NCI-H1105 treated with DMSO at 0.1 percent for 48 hours (cell line): ENCODE measurements at regions not wholly inside any gene's neighbourhood (a gene's known extent, or its start where the extent isn't known, plus 50 kb on each side); places are given as distances from the start of the nearest gene placed in this dataset.
A peak's percentile ranks its signal among the peaks of the same experiment; 100 is the strongest.
"Not testable (repeated sequence)": the region's sequence is repeated elsewhere in the genome, so short reads cannot be mapped to it uniquely, and the experiment has no call there.

Experiments
- DNase-seq: peaks from one replicate; lab custom pipeline; 2025; lab: John Stamatoyannopoulos, UW

DNA sequence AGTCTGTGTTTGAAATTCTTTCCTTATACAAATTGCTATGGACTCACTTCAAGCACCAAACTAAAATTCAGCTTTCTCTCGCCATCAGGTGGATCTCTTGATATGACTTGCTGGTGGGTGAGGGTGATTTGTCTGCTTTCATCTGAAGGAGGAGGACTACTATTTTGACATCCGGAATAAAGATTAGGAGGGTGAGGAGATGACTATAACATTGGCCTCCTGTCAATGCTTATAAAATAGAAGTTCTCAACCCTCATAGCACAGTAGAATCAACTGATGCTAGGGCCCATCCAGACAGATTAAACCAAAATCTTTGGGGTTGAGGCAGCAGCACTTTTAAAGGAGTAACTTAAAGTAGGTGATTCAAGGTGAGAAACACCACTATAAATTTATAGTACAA lies 120.4 kb upstream of the DNAJC10 start:
- DNase-seq: no peak

DNA sequence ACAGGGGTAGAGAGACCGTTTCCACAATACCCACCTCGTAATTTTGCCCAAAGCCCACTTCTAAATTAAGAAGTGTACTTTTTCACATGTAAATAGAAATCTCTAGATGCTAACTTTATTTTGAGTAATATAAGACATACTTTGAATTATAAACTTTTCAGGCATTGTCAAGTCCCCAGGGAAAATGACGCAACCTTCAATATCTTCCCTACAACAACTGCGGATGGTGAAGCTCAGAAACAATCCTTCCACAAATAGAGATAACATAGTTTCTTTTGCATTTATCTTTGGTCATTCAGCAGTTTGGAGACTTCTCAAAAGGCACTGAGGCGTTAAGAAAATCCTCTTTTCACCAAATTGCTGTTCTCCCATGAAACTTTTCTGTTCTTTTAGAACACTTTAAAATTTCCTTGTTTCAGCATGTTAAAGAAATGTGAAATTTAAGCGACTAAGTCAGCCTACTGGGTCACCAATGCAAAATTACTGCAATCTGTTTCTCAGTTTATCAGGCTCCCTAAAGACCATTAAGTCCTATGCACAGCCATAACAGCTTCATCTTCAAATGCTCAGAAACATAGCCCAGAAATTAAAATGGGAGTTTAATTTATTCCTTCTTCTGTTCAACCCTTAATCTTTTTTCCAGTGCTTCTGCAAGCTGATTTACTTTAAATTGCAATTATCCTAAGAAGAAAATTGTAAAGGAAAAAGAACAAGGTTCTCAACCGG lies 118.3 kb upstream of the DNAJC10 start:
- DNase-seq: no peak

DNA sequence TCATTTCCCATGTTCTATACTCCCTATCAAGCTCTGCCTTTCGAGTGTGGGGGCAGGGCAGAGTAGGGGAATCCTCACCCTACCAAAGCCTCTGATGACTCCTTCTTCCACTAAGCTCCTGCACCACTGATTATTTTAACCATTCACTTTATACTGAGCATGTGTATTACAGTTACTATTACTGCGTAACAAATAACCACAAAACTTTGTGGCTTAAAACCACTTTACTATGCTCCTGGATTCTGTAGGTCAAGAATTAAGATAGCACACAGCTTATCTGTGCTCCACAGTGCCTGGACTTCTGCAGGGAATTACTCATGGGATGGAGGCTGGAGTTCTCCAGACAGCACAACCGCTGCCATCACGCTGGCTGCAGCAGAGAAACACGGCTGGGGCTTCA lies 117.4 kb upstream of the DNAJC10 start:
- no peak for DNase-seq

DNA sequence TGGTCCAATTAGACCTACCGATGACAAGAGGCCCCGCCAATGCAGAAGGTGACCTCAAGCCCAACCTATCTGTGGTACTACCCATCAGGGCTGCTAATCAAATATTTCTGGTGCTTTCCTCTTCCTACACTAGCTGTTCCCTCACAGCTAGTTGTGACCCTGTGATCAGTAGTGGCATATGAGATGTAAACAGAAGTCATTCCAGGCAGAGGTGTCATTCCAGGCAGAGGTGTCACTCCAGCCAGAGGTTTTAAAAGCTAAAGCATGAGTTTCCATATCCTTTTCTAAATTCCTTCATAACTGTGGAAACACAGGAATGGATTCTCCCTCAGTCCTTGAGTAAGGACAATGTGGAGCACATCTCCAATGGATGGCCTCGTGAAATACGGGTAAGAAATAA lies 110.9 kb upstream of the DNAJC10 start:
- no peak for DNase-seq

DNA sequence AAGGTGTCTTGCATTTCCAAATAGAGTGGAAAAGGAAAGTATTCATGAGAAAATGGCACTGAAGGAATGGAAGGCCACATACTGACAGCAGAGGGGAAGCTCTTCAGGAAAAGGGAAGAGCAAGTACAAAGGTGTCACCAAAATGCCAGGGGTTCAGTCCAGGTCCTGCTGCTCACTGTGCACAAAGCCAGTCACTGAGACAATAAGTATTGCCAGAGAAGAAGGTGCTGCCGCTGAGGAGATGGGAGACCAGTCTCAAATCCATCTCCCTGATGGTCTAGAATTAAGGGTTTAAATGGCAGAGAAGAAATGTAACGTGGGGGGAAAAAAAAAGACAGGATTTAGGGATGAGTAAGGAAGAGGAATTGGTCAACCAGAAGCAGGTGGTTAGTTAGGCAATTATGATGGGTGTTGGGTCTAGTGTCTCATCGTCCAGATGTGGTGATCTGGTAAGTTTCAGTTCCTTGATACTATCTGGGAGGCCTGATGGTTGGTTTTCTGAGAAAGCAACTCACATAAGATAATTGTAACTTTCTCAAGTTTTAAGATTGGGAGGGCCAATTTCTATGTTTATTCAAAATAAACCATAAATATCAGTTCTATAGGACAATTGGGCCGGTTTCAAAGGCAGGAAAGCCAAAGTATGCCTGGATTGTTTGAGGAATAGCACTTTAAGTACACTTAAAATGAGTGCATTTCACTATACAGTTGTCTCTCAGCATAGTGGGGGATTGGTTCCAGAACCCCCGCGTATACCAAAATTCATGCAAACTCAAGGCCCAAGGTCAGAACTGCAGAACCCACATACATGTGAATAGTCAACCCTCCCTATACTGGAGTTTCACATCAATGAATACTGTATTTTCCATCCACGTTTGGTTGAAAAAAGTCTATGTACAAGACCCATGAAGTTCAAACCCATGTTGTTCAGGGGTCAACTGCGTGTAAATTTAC lies 109.1 kb upstream of the DNAJC10 start:
- no peak for DNase-seq

DNA sequence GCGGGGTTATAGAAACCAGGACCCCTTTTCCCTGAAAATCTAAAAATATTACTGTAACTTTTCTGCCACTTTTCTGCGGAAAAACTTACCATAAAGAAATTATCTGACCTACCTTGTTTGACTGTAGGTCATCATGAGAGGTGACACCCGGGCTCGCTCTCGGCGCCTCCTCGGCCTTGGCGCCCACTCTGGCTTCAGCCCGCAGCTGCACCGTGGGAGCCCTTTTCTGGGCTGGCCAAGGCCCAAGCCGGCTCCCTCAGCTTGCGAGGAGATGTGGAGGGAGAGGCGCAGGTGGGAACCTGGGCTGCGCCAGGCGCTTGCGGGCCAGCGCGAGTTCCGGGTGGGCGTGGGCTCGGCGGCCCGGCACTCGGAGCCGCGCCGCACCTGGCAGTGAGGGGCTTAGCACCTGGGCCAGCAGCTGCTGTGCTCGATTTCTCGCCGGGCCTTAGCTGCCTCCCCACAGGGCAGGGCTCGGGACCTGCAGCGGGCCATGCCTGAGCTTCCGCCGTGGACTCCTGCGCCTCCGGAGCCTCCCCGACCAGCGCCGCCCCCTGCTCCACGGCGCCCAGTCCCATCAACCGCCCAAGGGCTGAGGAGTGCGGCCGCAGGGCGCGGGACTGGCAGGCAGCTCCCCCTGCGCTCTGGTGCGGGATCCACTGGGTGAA lies 107.7 kb upstream of the DNAJC10 start:
- DNase-seq: no peak

DNA sequence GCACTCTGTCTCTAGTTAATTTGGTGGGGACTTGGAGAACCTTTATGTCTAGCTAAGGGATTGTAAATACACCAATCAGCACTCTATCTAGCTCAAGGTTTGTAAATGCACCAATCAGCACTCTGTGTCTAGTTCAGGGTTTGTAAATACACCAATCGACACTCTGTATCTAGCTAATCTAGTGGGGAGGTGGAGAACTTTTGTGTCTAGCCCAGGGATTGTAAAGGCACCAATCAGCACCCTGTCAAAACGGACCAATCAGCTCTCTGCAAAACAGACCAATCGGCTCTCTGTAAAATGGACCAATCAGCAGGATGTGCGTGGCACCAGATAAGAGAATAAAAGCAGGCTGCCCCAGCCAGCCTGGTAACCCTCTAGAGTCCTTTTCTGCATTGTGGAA lies 107.1 kb upstream of the DNAJC10 start:
- DNase-seq: not testable (repeated sequence)

DNA sequence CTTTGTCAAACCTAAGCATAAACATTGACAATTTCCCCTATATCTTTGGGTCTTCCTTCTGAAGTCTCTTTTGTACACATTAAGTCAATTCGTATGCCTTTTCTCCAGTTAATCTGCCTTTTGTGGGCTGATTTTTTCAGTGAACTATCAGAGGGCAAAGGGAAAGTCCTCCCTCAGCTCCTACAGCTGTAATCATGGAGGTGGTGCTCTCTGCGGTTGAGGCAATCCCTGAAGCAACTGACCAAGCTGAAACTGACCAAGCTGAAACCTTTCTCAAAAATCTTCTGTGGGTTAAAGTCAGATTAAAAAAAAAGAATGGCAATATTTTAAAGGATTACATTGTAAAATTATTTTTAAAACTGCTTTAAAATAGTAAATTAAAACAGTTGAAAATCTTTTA lies 105.8 kb upstream of the DNAJC10 start:
- DNase-seq: no peak

DNA sequence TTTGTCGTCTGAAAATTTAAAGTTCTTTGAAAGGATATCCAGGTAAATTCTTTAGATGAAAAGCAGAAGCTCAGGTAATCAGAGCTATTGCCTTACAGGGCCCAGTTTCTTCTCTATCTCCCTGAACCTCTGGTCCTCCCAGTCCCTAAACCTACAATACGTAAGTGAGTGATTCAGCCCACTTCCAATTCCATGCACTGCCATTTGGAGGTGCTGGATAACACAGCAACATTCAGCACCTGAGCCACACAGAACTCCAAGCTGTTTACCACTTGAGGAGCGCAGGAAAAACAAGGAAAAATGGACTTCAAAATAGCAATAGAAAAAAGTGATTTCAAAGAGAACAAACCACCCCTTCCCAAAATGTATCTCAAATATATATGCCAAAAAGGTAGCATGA lies 105.0 kb upstream of the DNAJC10 start:
- no peak for DNase-seq

DNA sequence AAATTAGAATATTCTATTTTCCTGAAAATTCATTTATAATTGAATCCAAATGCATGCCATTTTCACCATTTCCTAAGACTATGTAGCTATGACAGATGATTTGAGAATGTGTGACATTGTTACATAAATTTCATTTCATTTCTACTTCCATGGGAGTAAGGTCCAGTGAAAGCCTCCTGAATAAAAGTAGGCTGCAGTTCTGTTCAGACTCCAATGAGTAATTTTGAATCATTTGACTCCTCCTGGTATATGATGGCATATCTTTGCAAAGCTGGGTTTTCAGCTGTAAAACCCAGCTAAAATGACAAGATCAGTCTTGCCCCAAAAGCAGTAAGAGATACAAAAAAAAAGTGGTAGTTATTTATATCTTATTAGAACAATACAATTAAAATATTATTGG lies 101.0 kb upstream of the DNAJC10 start:
- no peak for DNase-seq

DNA sequence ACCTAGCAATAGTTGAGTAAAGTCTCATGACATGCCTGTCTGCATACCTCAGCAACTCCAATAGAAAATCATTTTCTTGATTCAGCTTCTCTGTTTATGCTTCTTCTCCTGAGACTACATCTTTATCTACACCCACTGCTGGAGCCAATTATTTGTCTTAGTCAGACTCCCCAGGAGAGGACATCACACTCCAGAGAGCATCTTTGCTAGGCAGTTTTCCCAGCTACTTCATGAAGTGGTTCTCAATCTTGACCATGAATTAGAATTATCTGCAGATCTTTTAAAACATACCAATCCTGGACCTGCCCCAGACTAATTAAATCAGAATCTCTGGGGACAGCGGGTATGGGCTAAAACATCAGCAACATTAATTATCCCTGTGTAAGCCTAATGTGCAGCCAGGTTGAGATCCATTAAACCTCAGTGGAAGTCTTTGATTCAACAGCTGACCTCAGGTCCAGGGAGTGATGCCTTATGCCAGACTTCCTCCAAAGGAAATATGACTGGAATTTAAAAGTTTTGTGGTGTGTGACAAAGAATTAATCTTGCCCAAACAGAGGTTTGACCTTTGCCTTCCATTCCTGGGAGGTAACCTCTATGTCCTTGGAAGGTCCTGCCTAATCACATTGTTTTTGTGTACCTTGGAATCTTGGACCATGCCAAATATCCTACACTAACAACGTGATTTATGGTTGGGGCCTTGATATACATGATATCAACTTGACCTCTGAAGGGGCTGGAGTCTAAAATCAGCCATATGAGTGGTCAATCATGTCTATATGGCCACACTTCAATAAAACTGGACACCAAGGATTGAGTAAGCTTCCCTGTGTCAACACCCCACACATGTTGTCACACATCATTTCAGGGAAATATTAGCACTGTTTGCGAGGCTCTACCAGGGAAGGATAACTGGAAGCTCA lies 99.3 kb upstream of the DNAJC10 start:
- DNase-seq: no peak

DNA sequence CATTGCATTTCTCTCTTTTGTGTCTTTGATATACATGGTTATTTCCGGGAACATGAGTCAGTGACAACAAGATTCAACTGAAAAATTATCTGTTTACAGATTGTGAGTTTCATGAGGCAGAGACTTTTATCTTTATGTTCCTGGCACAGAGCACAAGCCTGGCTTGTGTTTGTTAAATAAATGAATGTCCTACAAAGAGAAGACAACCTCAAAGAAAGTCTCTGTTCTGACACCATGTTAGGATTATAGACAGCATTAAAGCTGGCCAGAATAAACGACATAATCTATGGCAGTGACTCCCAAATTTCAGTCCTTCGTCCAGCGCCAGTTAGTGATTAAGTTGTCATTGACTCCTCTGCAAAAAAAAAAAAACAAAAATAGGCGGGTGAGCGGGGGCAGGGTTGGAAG lies 97.4 kb upstream of the DNAJC10 start:
- DNase-seq: no peak

DNA sequence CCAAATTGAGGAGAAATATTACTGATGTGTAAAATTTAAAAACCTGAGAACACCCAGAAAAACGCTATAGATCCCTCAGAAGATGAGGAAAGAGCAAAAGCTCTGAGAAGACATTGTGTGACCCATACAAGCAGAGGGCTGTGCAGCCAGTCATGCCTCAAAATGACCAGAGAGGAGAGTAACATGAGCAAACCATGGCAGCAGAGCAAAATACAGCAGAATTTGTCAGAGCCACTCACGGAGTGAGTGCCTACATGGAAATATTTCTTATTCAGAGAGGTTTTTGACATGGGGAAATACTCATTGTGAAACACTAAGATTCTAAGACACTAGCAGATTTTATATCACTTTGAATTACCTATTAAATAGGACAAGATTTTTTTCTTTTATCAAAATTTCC lies 96.8 kb upstream of the DNAJC10 start:
- no peak for DNase-seq

DNA sequence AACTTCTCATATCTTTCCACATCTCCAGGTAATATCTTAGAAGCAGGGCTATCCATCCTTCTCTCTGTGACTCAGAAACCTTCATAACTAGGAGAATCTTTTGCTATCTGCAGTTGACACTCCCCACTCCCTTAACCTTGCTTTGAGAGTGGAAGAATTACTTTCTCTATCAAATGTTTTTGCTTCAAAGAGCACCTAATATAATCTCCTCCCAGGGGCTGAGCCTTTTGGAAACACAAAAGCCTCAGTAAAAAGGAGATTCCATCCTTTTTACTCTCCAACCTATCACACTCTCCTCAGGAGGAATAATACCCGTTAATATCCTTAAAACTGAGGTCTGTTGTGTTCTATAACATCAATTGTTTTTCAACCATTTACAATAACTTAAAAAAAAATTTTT lies 94.9 kb upstream of the DNAJC10 start:
- DNase-seq: no peak

DNA sequence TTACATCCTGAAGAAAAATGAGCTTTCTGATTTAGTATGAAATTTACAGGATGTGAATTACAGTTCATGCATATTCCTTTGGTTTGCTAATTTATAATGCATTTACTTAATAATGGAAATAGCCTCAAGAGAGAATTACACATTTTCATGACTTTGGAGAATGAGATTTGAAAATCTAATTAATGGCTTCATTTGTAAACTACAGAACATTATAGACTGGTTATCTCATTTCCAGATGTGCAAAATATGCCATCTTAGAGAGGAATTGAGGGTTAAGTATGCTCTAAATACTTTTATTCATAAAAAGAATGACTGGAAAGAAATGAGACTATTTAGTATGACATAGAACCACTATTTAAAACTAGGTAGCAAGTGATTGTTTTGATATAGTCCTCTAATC lies 94.2 kb upstream of the DNAJC10 start:
- DNase-seq: no peak

DNA sequence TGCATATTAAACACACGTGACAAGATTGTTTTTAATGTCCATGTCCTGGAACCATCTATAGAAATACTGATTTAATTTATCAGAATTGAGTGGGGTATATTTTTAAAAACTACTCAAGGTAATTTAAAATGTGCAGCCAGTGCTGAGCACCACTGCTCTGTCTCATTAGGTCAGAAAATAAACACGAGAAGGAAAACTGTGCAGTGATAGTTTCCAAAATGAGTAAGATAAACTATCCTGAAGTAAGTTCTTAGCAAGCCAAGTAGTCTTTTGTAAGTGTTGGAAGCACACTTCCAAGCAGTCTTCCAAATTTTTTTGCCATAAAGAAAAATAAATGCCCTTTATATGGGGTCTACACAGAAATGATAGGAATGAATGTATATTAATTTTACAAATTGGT lies 93.8 kb upstream of the DNAJC10 start:
- DNase-seq: no peak

DNA sequence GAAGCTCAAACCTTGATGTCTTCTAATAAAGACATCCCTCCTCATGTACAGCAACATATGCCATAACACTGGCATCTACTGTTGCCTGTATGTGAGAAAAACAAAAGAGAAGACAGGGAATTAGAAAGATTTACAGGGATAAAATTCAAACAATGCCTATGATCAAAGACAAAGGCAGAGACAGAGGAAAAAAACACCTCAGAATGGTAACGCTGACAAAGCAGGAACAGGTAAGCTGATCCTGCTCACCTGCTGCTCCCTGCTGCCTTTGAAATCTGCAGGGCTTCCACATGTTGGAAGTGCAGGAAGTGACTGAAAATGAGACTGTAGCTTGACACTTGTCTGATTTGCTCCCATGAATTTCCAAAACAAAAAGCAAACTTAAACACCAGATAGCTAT lies 90.2 kb upstream of the DNAJC10 start:
- DNase-seq: peak; percentile 68

DNA sequence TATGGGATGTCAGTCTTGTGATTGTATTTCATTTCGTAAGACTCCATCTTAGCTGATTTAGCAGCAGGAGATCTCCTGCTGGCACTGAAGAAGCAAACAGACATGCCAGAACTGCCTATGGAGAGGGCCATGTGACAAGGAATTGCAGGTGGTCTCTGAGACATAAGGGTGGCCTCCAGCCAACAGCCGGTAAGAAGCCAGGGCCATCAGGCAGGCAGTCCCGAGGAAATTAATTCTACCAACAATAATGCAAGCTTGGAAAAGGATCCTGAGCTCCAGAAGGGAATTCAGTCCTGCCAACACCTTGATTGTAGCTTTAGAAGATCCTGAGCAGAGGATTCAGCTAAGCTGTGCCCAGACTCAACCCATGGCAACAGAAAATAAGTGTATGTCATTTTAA lies 87.1 kb upstream of the DNAJC10 start:
- DNase-seq: no peak

DNA sequence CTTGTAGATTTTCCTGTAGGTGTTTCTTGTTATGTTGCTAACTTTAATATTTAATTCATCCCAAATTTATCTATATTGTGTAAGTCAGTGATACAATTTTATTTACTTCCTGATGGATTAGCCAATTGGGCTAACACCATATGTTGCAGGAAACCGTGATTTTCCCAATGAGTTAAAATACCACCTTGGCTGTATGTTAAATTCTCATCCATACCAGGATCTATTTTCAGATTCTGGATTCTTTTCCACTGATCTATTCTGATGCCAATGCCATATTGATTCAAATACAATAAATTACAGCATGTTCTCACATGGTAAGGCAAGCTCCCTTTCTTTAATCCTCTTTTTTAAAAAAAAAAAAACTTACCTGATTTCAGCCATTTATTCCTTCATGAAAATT lies 85.8 kb upstream of the DNAJC10 start:
- no peak for DNase-seq

DNA sequence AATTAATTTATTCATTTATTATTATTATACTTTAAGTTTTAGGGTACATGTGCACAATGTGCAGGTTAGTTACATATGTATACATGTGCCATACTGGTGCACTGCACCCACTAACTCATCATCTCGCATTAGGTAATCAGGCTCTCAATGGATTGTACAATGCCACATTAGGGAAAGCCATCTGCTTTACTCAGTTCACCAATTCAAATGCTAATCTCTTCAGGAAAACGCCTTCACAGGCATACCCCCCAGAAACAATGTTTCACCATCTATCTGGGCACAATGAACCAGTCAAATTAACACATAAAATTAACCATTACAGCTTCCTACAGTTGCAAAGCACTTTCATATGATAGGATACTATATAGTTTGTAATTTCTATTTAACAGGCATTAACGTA lies 84.8 kb upstream of the DNAJC10 start:
- no peak for DNase-seq

DNA sequence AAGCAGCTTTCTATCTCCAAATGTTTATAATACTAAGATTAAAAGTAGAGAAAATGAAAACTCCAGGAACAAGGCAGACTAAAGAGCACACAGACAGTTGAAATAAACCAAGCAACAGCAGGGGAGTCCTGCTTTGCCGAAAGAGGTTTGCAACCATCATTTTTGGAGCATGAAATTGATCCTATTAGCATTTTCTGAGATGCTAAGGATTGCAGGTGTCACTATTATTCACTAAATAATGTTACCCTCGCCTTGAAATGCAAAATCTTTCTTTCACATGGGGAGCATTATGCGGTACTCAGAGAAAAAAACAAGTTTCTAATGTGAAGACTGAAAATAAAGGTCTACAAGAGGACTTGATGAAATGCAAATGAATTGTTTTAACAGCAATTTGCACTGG lies 81.7 kb upstream of the DNAJC10 start:
- no peak for DNase-seq

DNA sequence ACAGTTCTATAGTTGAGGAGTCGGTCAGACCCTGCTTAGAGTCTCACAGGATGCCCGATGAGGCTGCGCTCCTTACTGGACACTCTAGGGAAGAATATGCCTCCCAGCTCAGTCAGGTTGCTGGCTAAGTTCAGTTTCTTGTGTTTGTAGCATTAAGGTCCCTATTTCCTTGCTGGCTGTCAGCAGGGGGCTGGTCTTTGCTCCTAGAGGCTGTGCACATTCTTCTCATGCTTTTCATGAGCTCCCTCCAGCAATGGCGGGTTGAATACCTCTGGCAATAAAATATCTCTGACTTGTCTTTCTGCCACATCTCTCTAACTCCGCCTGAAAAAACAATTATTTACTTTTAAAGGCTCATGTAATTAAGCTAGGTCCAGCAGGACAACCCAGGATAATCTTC lies 79.4 kb upstream of the DNAJC10 start:
- no peak for DNase-seq
